NCI-H2107 treated with DMSO at 0.1 percent for 48 hours (cell line): ENCODE measurements at regions not wholly inside any gene's neighbourhood (a gene's known extent, or its start where the extent isn't known, plus 50 kb on each side); places are given as distances from the start of the nearest gene placed in this dataset.
A peak's percentile ranks its signal among the peaks of the same experiment; 100 is the strongest.
"Not testable (repeated sequence)": the region's sequence is repeated elsewhere in the genome, so short reads cannot be mapped to it uniquely, and the experiment has no call there.

Experiments
- DNase-seq: peaks from one replicate; lab custom pipeline; 2025; ENCODE audit not compliant: unreplicated experiment; lab: John Stamatoyannopoulos, UW

DNA sequence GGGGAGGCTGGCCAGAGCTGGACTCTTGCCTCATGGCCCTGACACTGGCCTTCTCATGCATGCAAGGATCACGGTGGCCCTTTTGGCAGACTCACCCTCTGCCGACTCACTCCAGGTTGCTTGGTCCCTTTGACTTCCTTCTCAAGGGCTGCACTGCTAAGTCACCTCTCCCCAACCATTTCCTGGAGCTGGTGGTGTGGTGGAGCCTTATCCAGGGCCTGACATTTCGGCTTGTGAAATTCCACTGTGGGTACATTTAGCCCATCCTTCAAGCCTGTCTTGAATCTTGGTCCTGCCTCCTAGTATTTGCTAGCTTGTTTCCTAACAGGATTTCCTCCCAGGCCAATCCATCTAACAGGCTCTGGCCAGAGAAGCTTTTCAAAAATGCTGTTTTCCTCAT, 52.6 kb upstream of the JUN start:
- DNase-seq = no peak

DNA sequence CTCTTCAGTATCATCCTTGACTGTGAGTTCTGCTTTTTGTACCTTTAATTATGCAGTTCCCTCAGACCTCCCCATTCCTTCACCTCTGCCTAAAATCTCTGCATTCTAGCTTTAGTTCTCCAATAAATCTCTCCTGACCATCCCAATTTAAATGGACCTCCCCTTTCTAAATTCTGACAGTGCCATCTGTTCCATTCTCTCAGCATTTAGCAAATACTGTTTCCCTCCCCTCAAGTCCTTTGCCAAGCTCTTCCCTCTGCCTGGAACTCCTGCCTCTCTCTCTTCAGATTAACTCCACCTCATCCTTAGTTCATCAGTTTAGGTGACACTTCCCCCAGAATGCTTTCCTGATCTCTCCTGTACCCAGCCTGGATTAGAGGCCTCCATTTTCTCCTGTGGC, 54.0 kb upstream of the JUN start:
- DNase-seq = peak; percentile 77

DNA sequence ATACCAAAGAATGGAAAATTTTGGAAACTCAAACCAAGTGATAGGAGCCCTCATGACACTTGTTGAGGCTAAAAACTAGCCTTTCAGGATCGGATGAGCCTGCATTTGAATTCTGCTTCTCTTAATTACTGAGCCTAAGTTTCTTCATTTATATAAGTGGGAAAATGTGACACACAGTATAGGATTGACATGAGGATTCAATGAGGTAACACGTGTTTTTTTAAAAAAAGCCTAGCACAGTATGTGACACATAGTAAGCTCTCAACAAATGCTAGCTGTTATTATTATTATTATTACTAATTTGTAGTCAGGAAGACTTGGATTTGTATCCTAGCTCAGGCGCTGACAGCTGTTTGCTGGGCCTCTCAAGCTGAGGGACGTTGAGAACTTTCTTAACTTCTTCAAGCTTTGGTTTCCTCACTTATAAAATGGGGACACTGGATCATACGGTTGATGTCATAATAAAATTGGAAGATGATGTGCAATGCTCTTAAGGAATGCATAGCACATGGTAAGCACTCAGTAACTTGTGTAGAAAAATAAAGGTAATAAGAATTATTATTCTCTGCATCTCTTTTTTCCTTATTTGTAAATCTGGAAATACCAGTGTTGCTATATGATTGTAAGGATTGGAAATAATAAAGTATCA, 55.4 kb upstream of the JUN start:
- no peak for DNase-seq

DNA sequence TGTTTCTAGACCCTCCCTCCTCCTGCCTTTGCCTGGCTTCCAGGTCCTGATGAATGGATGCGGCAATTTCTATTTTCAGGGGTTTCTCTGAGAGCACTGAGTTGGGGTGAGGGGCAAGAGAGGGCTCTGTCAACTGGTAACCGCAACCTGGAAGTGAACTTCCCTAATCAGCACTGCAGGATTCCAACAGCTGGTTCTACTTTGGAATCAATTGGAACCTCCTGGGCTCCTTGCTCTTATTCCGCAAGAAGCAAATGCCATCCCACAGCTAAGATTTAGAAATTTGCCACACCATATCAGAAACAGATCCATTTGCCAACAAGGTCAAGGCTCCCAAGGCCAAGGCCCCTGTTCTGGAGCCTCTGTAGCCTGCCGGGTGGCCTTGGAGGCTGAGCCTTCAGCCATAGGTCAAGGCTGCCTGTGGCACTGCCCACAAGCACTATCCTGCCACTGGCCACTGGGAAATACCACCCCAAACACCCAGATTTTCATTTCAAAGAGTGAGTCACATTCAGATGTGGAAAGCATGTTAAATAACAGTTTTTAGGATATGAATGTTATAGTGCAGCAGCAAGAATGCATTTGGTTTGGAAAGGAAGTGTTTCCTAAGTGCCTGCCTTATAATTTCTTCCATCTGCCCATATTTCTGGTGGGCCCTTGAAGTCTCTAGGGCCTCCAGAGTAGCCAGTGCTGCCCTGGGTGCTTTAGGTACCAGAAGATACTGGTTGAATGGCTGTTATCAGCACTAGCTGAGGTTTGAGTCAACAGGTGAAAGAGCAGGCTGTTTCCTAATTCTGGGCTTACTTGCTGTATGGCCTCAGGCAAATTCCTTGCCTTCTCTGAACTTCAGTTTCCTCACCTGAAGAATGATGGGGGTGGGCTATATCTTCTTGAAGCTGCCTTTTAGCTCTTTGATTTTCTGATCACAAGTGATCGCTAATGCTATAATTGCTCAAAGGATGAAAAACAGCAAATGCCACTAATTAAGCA, 56.3 kb upstream of the JUN start:
- no peak for DNase-seq

DNA sequence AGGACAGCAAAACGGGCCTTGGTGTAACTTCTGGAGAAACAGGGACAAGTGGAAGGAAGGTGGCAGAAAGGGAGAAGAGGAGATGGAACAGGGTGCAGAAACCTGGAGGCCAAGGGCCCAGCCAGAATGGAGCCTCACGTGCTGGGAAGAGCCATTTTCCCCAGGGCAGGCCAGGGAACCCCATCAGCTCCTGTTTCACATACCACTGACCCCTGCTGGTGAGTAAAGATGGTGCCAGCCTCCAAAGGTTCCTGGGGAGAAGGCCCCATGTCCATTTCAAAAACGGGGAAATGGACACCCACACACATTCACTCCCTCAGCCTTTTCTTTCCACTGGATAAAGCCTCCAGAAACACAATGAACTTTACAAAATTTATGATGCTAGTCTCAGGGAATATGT, 57.6 kb upstream of the JUN start:
- DNase-seq = no peak

DNA sequence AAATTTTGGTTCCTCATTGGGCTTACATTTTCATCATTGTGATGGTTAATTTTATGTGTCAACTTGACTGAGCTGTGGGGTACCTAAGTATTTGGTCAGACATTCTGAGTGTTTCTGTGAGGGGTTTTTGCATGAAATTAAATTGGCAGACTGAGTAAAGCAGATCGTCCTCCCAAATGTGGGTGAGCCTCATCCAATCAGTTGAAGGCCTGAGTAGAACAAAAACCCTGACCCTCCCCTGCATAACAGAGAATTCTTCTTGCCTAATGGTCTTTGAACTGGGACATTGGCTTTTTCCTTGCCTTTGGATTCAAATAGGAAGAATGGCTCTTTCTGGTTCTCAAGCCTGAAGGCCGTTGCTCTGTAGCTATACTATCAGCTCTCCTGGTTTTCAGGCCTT, 59.1 kb upstream of the JUN start:
- no peak for DNase-seq

DNA sequence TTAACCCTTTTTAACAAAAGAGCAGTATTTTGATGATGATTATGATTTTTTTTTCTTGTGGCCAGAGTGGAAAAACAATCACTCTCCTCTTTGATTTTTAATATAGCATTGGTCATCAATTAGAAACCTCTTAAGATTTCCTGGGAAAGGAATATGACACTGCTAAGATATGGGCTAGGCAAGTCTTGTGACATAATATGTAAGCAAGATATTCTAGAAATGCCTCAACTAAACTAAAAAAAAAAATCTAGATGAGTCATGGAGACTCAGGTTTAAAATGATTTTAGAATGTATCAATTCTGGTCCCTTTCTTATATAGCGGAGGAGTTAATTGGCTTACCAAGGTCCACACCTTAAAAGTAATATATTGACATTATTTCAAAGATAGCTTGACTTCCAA, 60.3 kb upstream of the JUN start:
- no peak for DNase-seq

DNA sequence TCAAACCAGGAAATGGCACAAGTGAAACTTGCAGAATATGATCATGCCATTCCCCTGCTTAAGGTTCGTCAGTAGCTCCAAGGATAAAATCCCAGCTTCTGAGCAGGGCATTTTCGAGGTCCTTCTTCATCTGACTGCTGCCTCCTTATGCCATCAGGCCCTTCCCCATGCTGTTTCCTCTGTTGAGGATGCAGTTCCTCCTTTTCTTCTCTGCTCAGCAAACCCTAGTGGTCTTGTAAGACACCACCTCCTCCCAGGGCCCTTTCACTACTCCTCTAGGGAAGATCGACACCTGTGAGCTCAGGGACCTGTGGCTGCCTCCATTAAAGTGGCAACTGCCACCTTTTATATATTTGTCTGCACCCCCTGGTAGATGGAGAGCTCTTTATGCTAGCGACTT, 62.1 kb upstream of the JUN start:
- no peak for DNase-seq

DNA sequence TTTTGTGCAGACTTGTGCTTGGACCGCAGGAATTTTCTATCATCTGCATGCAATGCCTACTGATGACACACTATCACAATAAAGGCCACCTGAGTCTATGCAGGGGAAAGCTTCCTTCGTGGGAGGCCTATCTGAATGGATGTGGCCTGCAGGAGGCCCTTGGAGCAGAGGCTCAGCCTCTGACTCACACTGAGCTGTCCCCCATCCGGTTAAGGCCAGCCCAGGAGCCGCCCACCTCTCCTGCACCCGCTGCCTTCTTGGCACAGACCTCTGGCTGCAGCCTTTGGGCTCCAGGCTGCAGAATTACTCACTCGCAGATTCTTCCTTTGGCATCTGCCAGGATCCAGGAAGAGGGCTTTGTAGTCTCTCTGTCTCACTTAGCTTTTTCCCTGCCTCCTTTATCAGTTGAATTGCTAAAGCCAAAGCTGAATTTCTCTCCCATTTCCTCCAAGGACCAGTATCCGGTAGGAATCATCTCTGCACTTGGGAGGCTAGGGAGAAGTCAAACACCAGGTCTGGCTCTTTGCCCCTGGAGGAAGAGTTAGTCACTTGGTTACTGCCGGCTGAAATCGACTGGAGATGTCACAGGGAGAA, 65.1 kb upstream of the JUN start:
- no peak for DNase-seq

DNA sequence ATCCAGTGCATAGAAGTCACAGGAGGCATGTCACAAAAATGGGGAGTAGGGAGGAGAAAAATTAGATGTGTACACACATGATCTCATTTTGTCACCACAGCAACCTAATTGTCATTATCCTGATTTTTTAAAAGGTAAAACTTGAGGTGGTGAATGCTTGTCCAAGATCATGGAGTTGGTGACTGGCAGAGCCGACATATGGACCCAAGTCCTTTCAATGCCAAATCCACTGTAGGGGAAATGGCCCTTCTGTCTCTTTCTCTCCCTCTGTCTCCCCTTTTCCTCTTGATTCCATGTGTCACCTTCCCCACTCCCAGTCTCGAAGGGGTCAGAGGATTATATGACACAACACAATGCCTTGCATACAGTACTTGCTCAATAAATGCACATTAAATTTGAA, 65.7 kb upstream of the JUN start:
- DNase-seq = no peak

DNA sequence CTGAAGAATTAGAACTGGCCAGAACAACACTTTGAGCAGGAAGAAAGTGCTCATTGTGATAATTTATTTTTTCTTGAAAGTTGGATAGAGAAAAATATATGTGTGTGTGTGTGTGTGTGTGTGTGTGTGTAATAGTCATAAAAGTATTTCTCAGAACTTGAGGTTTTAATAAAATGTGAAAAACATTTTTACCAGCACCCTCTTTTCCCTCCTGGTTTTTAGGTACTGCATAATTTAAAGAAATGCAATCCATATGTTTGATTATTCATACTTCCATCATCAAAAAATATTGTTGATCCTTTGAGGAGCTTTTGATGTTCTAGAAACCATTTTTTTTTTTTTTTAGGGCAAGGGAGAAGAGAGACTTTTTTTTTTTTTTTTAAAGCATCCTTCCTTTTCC, 66.8 kb upstream of the JUN start:
- DNase-seq = no peak

DNA sequence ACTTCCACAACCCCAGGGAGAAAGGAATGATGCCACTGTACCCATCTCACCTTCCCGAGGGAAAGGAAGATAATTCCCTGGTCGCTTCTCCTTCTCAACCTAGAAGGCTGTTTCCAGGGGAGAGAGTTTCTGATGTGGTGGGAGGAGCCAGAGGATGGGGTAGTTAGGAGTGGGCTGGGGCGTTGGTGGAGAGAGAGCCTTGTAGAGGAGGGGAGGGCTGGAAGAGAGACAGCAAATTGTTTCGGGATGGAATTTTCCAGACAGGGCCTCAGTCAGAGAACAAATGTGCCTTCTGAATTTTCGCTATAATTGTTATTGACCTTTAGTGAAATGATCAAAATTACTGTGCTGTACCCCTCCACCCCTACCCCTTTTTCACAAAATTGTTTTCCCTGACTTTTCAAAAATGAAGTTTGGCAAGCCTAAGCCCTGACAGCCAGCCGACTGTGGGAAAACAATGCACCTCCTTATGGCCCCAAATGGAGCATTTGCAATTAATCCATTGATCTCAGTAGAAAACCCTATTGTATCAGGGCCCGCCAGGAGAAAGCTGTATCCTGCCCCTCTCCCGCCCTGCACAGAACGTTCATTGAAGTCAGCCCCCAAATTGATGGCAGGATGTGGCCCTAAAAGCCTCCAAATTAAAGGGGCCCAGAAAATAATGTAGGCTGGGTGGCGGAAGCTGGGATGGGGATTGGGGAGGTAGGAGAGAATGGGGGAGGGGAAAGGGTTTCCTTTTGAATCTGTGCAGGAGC, 69.1 kb upstream of the JUN start:
- DNase-seq = no peak

DNA sequence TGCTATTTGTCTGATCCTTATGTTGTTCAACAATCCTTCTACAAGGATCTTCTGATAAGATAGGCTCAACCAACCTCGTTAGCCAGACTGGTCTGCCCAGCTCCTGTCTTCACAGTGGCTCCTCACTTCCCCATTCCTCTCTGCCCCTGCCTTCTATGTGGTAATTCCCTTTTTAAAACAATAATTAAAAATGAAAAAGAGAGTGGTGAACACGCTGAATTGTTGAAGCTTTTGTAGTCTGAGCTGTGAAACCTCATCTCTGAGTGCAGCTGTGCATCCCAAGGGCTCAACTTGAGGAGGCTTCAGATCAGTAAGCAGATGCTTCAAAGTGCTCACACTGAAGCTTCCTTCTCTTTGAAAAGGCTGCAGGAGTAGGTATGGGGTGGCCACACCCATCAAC, 70.7 kb upstream of the JUN start:
- DNase-seq = no peak

DNA sequence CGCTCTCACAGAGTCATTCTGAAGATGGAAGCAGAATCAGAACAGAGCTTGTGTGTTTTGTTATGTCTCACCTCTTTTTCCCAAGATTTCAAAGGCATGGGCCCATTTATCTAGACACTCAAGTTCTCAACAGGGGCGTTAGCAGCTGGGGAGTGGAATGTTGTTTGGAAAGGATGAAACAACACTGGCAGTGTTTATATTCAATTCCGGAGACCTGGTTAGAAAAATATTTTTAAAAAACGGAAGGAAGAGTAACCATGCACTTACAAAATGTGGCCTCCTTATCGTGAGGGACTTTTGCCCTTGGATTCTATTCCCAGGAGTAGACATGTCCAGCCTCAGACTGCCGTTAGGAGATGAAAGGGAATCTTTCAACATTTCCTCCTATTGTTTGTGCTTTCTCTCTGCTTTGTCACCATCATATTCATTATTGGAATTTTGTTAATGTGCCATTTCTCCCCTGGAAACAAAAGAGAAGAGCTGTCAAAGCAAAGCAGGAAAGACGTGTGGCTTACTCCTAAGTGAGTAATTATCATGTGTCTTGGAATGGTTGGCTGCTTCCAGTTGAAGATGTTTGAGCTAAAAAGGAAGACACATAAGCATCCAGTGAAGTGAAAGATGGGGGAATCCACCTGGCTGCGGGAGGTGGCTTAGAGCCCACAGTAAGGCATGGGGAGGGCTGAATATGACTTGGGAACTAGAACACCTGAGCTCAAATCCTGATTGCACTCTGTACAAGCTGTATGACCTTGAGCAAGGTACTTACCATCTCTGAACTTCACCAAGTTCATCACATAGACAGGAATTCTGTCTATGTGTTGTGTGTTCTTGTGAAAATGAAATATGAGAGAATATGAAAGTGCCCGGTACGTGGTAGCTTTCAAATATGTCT, 71.7 kb upstream of the JUN start:
- DNase-seq = no peak

DNA sequence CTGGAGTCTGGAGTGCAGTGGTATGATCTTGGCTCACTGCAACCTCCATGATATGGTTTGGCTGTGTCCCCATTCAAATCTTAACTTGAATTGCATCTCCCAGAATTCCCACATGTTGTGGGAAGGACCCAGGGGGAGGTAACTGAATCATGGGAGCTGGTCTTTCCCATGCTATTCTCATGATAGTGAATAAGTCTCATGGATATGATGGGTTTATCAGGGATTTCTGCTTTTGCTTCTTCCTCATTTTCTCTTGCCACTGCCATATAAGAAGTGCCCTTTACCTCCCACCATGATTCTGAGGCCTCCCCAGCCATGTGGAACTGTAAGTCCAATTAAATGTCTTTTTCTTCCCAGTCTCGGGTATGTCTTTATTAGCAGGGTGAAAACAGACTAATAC, 72.4 kb upstream of the JUN start:
- not testable (repeated sequence) for DNase-seq

DNA sequence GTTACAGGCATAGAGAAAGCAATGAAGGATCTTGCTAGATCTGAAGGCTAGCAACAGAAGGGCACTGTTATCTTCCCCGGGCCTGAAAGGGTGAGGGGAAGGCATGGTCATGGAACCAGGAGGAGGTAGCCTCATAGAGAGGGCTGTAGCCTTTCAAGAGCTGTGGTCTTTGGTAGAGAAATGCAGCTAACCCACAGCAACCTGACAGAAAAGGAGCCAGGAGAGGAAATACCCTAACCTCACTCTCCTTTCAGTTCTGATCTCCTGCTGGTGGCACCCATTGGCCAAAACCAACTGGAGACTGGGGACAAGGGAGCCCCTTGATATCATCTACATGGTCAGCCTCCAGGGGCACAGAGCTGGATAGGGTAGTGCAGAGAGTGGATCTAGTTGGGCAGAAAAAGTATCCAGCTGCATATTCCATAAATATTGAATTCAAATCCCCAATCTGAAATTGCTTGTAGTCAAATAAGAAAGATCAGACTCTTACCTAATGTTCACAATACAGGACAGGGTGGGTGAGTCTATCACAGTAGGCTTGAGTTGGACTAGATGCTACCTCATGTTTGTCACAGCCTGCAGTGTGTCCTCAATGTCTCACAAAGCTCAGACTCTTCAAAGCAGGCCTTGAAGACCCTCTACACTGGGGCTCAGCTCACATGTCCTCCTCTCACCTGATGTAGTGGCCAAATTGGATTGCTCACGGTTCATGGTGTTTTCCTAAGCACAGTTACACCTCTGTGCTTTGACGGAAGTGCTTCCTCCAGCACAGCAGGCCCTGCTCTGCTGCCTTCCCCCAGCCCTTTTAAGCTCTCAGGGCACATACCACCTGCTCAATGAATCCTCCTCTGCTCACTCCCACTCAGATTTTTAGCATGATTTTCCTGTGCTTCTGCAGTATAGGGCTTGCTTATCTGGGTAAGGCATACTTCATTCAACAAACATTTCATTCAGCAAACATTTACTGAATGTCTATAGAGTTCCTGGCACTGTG, 74.1 kb upstream of the JUN start:
- DNase-seq = no peak

DNA sequence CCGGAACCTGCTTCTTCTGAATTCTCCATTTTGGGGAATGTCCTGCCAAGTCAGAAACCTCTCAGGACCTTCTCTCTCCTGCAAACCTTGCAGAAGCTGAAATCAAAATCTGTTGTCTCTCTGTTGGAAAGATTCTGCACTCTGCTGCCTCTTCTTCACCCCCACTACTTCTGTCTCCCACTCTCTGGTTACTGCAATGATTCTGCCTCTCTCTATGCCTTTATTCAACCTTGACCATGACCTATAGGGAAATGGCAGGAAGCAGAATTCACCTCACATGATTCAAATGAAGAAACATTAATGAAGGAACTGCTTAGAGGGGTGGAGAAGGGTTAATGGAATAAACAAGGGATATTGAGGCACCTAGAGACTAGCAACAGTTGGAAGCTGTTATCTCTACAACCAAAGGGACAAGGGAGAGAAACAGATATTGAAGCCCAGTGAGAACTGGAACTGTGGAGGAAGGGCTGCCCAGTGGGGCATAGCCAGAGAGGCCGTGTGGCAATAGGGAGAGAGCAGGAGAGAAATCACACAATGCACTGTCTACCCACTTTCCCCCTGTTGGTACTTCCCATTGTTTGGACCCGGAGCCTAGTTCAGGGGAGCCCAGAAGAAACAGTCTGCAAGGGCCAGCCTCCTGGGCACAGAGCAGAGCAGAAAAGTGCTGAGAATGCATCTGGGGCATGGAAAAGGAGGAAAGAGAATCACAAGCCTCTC, 76.1 kb upstream of the JUN start:
- DNase-seq = no peak

DNA sequence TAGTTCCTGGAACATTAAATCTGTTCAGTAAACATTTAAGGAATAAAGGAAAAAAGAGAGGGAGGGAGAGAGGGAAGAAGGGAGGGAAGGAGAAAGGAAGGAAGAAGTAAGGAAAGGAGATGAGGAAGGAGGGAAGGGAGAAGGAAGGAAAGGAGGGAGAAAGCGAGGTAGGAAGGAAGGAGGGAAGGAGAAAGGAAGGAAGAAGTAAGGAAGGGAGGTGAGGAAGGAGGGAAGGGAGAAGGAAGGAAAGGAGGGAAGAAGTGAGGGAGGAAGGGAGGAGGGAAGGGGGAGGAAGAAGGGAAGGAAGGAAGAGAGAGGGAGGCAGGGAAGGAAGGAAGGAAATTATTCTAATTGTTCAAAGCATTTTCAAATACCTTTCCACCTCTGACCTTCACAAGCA, 77.2 kb upstream of the JUN start:
- DNase-seq = no peak

DNA sequence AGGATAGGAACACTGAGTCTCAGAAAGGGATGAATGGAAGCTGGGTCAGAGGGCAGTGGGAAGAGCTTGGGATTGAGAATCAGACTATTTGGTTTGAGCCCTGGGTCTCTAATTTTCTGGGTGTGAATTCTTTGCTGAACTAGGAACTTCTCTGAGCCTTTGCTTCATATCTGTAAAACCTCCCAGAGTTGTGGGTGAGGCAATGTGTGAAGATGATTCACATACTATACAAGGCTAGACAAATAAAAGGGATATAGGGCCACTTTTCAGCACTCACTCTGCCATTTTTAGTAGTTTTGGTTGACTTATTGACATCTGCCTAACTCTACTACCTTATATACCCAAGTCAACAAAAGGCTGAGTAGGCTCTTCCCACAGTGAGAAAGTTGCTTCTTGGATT, 77.7 kb upstream of the JUN start:
- DNase-seq = no peak
